ENCODE measurements at regions not wholly inside any gene's neighbourhood (a gene's known extent, or its start where the extent isn't known, plus 50 kb on each side); places are given as distances from the start of the nearest gene placed in this dataset.
A peak's percentile ranks its signal among the peaks of the same experiment; 100 is the strongest.

GRCh38 chr13:48181482-48182145, 51.4 kb upstream of the ITM2B start:
- Mint-ChIP-seq H3K36me3 (peaks cover 4% of the 10 kb centered on the region), H3K4me3 (peak overlapping the region in 1 of 4 donors; percentile 8), H3K9me3 (peaks cover 0 to 4% (median 0%) of the 10 kb centered on the region in 7 donors), H3K27ac (peak overlapping the region in 2 of 3 donors; percentile 2 to 95), H3K27me3 (no peaks in the 10 kb centered on the region), H3K4me1 (peaks cover 24 to 52% (median 39%) of the 10 kb centered on the region in 4 donors)
- Histone ChIP-seq H3K4me1 (ENCODE audit: control insufficient read depth, insufficient read depth, low read length, poor library complexity, severe bottlenecking) (peaks cover 42% of the 10 kb centered on the region), H3K36me3 (ENCODE audit: control insufficient read depth, insufficient read depth, low read length) (no peaks in the 10 kb centered on the region), H3K27me3 (ENCODE audit: control insufficient read depth, insufficient read depth, low read length) (no peaks in the 10 kb centered on the region), H3K27ac (ENCODE audit: insufficient read depth, low read length, poor library complexity, severe bottlenecking) (no peak overlapping the region), H3K4me3 (ENCODE audit: low read depth, low read length) (no peak overlapping the region), H3K9me3 (ENCODE audit: control insufficient read depth in 2 of 2, low read length in 2 of 2) (no peaks in the 10 kb centered on the region)
- DNase-seq (no peak), ATAC-seq (ENCODE audit: low read depth in 2 of 2) (no peak)

DNA sequence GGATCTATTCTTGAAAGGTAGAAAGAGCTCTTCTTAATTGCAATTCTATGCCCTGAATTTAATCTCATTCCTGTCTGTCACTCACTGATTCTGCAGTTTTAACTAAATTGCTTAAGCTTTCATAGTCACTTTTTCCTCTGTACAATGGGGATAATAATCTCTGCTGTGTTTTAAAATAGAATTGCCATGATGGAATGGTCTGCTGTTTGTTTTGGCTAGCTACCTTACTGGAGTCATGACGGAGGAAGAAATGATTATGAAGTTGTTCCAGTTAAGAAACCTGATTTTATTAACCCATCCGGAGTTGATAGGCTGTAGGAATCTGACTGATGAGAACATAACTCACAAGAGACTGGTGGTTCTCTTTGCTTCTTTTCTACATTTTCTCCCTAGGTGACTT, 54.9 kb upstream of the ITM2B start:
- Mint-ChIP-seq H3K27ac (no peak overlapping the region), H3K27me3 (no peaks in the 10 kb centered on the region), H3K4me3 (no peak overlapping the region), H3K36me3 (peaks cover 9% of the 10 kb centered on the region), H3K4me1 (peaks cover 7 to 25% (median 17%) of the 10 kb centered on the region in 4 donors), H3K9me3 (peaks cover 0 to 4% (median 0%) of the 10 kb centered on the region in 7 donors)
- peaks cover 7% of the 10 kb centered on the region for H3K4me1 ChIP-seq (ENCODE audit: control insufficient read depth, insufficient read depth, low read length, poor library complexity, severe bottlenecking)
- no peak overlapping the region for H3K27ac ChIP-seq (ENCODE audit: insufficient read depth, low read length, poor library complexity, severe bottlenecking)
- no peaks in the 10 kb centered on the region for H3K9me3 ChIP-seq (ENCODE audit: control insufficient read depth in 2 of 2, low read length in 2 of 2)
- H3K36me3 ChIP-seq (ENCODE audit: control insufficient read depth, insufficient read depth, low read length), result no peaks in the 10 kb centered on the region
- DNase-seq, result no peak
- no peak overlapping the region for H3K4me3 ChIP-seq (ENCODE audit: low read depth, low read length)
- no peaks in the 10 kb centered on the region for H3K27me3 ChIP-seq (ENCODE audit: control insufficient read depth, insufficient read depth, low read length)
- ATAC-seq (ENCODE audit: low read depth in 2 of 2), result no peak

DNA sequence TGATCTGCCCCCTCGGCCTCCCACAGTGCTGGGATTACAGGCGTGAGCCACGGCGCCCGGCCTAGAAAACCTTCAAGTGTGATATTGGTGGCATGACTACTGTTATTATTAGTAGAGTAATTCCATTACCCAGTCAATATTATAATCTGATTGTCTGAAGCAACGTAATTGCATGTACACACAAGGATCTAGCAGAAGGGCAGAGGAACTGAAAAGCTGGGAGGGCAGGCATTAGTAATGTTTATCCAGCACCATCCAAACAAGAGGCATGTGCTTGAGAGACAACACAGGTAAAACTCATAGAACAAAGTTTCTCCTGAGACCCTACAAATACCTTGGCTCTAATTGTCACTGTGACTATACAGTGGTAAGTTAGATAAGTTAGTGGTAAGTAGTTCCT, 56.2 kb upstream of the ITM2B start:
- no peak overlapping the region for H3K27ac Mint-ChIP-seq
- H3K9me3 ChIP-seq (ENCODE audit: control insufficient read depth in 2 of 2, low read length in 2 of 2), result no peaks in the 10 kb centered on the region

DNA sequence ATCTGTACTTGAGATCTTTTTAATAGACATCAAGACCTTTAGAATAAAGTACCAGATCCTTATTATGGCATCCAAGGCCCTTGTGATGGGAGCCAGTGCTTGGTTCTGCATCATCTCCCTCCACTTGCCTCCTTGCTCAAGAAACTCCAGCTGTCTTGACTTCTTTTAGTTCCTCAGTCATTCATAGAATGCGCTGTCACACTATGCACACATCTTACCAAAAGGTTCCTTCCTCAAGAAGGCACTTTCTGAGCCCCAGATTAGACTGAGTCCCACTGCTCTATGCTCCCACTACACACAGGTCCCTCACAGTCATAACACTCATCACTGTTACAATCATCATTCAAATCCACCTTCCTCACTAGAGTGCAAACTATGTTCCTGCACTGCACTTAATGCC, 57.8 kb upstream of the ITM2B start:
- no peak overlapping the region for H3K27ac Mint-ChIP-seq

More for the DNA sequence above, 56.2 kb upstream of the ITM2B start:
- H3K27ac ChIP-seq (ENCODE audit: insufficient read depth, low read length, poor library complexity, severe bottlenecking), result no peak overlapping the region
- H3K27me3 Mint-ChIP-seq, result no peaks in the 10 kb centered on the region
- H3K27me3 ChIP-seq (ENCODE audit: control insufficient read depth, insufficient read depth, low read length), result no peaks in the 10 kb centered on the region
- ATAC-seq (ENCODE audit: low read depth in 2 of 2), result no peak
- no peaks in the 10 kb centered on the region for H3K9me3 Mint-ChIP-seq
- H3K4me1 ChIP-seq (ENCODE audit: control insufficient read depth, insufficient read depth, low read length, poor library complexity, severe bottlenecking), result no peaks in the 10 kb centered on the region
- H3K36me3 ChIP-seq (ENCODE audit: control insufficient read depth, insufficient read depth, low read length), result no peaks in the 10 kb centered on the region
- H3K36me3 Mint-ChIP-seq, result peaks cover 4% of the 10 kb centered on the region
- no peak overlapping the region for H3K4me3 ChIP-seq (ENCODE audit: low read depth, low read length)
- H3K4me3 Mint-ChIP-seq, result no peak overlapping the region
- no peak for DNase-seq
- H3K4me1 Mint-ChIP-seq, result peaks cover 0 to 13% (median 8%) of the 10 kb centered on the region in 4 donors

GRCh38 chr13:48167866-48168265, 65.1 kb upstream of the ITM2B start:
- peaks cover 6% of the 10 kb centered on the region for H3K27me3 Mint-ChIP-seq
- no peak overlapping the region for H3K4me3 Mint-ChIP-seq
- Histone ChIP-seq H3K4me3 (ENCODE audit: low read depth, low read length) (no peak overlapping the region), H3K36me3 (ENCODE audit: control insufficient read depth, insufficient read depth, low read length) (no peaks in the 10 kb centered on the region), H3K27ac (ENCODE audit: insufficient read depth, low read length, poor library complexity, severe bottlenecking) (no peak overlapping the region), H3K27me3 (ENCODE audit: control insufficient read depth, insufficient read depth, low read length) (no peaks in the 10 kb centered on the region), H3K4me1 (ENCODE audit: control insufficient read depth, insufficient read depth, low read length, poor library complexity, severe bottlenecking) (no peaks in the 10 kb centered on the region), H3K9me3 (ENCODE audit: control insufficient read depth in 2 of 2, low read length in 2 of 2) (no peaks in the 10 kb centered on the region)
- peaks cover 0 to 2% (median 0%) of the 10 kb centered on the region in 7 donors for H3K9me3 Mint-ChIP-seq
- H3K36me3 Mint-ChIP-seq, result no peaks in the 10 kb centered on the region
- ATAC-seq (ENCODE audit: low read depth in 2 of 2) (no peak), DNase-seq (no peak)
- H3K27ac Mint-ChIP-seq, result no peak overlapping the region
- H3K4me1 Mint-ChIP-seq, result peaks cover 0 to 13% (median 6%) of the 10 kb centered on the region in 4 donors

More for the DNA sequence above, 57.8 kb upstream of the ITM2B start:
- peaks cover 4% of the 10 kb centered on the region for H3K36me3 Mint-ChIP-seq
- Histone ChIP-seq H3K9me3 (ENCODE audit: control insufficient read depth in 2 of 2, low read length in 2 of 2) (no peaks in the 10 kb centered on the region), H3K4me1 (ENCODE audit: control insufficient read depth, insufficient read depth, low read length, poor library complexity, severe bottlenecking) (no peaks in the 10 kb centered on the region), H3K4me3 (ENCODE audit: low read depth, low read length) (no peak overlapping the region), H3K27me3 (ENCODE audit: control insufficient read depth, insufficient read depth, low read length) (no peaks in the 10 kb centered on the region), H3K36me3 (ENCODE audit: control insufficient read depth, insufficient read depth, low read length) (no peaks in the 10 kb centered on the region), H3K27ac (ENCODE audit: insufficient read depth, low read length, poor library complexity, severe bottlenecking) (no peak overlapping the region)
- peak overlapping the region in 1 of 4 donors; percentile 35 for H3K4me3 Mint-ChIP-seq
- H3K27me3 Mint-ChIP-seq, result no peaks in the 10 kb centered on the region
- ATAC-seq (ENCODE audit: low read depth in 2 of 2), result no peak
- no peak for DNase-seq
- H3K9me3 Mint-ChIP-seq, result peaks cover 0 to 2% (median 0%) of the 10 kb centered on the region in 7 donors
- peaks cover 0 to 11% (median 3%) of the 10 kb centered on the region in 4 donors for H3K4me1 Mint-ChIP-seq

DNA sequence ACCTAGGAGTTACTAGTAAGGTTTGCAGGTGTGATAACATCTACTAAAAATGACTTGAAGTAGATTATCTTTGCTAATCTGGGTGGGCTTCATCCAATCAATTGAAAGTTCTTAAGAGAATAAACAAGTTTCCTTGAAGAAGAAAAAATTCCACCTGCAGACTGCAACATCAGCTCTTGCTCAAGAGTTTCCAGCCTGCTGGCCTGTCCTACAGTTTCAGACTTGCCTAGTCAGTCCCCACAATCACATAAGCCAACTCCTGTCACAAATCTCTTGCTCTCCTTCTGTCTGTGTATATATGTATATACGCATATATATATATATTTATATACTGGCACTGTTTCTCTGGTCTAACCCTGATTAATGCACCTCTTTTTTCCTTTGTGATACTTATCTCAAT, 67.3 kb upstream of the ITM2B start:
- no peak overlapping the region for H3K27ac Mint-ChIP-seq

GRCh38 chr13:48165063-48165462, 67.9 kb upstream of the ITM2B start:
- no peaks in the 10 kb centered on the region for H3K36me3 ChIP-seq (ENCODE audit: control insufficient read depth, insufficient read depth, low read length)
- Mint-ChIP-seq H3K27me3 (peaks cover 11% of the 10 kb centered on the region), H3K27ac (no peak overlapping the region), H3K9me3 (no peaks in the 10 kb centered on the region), H3K36me3 (peaks cover 4% of the 10 kb centered on the region), H3K4me1 (peaks cover 9 to 37% (median 18%) of the 10 kb centered on the region in 4 donors), H3K4me3 (no peak overlapping the region)
- no peaks in the 10 kb centered on the region for H3K4me1 ChIP-seq (ENCODE audit: control insufficient read depth, insufficient read depth, low read length, poor library complexity, severe bottlenecking)
- DNase-seq (no peak), ATAC-seq (ENCODE audit: low read depth in 2 of 2) (no peak)
- no peak overlapping the region for H3K4me3 ChIP-seq (ENCODE audit: low read depth, low read length)
- no peaks in the 10 kb centered on the region for H3K27me3 ChIP-seq (ENCODE audit: control insufficient read depth, insufficient read depth, low read length)
- H3K27ac ChIP-seq (ENCODE audit: insufficient read depth, low read length, poor library complexity, severe bottlenecking), result no peak overlapping the region
- no peaks in the 10 kb centered on the region for H3K9me3 ChIP-seq (ENCODE audit: control insufficient read depth in 2 of 2, low read length in 2 of 2)

More for the DNA sequence above, 67.3 kb upstream of the ITM2B start:
- Histone ChIP-seq H3K4me1 (ENCODE audit: control insufficient read depth, insufficient read depth, low read length, poor library complexity, severe bottlenecking) (no peaks in the 10 kb centered on the region), H3K27ac (ENCODE audit: insufficient read depth, low read length, poor library complexity, severe bottlenecking) (no peak overlapping the region), H3K9me3 (ENCODE audit: control insufficient read depth in 2 of 2, low read length in 2 of 2) (no peaks in the 10 kb centered on the region), H3K4me3 (ENCODE audit: low read depth, low read length) (no peak overlapping the region), H3K27me3 (ENCODE audit: control insufficient read depth, insufficient read depth, low read length) (no peaks in the 10 kb centered on the region), H3K36me3 (ENCODE audit: control insufficient read depth, insufficient read depth, low read length) (no peaks in the 10 kb centered on the region)
- DNase-seq (no peak), ATAC-seq (ENCODE audit: low read depth in 2 of 2) (no peak)
- H3K9me3 Mint-ChIP-seq, result no peaks in the 10 kb centered on the region
- H3K27me3 Mint-ChIP-seq, result peaks cover 10% of the 10 kb centered on the region
- peaks cover 4 to 30% (median 15%) of the 10 kb centered on the region in 4 donors for H3K4me1 Mint-ChIP-seq
- H3K4me3 Mint-ChIP-seq, result no peak overlapping the region
- peaks cover 4% of the 10 kb centered on the region for H3K36me3 Mint-ChIP-seq

- H3K4me1 Mint-ChIP-seq, result peaks cover 14 to 57% (median 26%) of the 10 kb centered on the region in 4 donors
Observed at GRCh38 chr13:48163061-48163460, 68.2 kb upstream of the MED4 start.

More at GRCh38 chr13:48163061-48163460, 68.2 kb upstream of the MED4 start:
- Histone ChIP-seq H3K9me3 (ENCODE audit: control insufficient read depth in 2 of 2, low read length in 2 of 2) (no peaks in the 10 kb centered on the region), H3K4me1 (ENCODE audit: control insufficient read depth, insufficient read depth, low read length, poor library complexity, severe bottlenecking) (peaks cover 12% of the 10 kb centered on the region), H3K4me3 (ENCODE audit: low read depth, low read length) (no peak overlapping the region), H3K27ac (ENCODE audit: insufficient read depth, low read length, poor library complexity, severe bottlenecking) (no peak overlapping the region), H3K36me3 (ENCODE audit: control insufficient read depth, insufficient read depth, low read length) (no peaks in the 10 kb centered on the region), H3K27me3 (ENCODE audit: control insufficient read depth, insufficient read depth, low read length) (no peaks in the 10 kb centered on the region)
- Mint-ChIP-seq H3K27ac (no peak overlapping the region), H3K9me3 (no peaks in the 10 kb centered on the region), H3K36me3 (peaks cover 4% of the 10 kb centered on the region), H3K27me3 (peaks cover 5% of the 10 kb centered on the region), H3K4me3 (no peak overlapping the region)
- ATAC-seq (ENCODE audit: low read depth in 2 of 2), result no peak
- no peak for DNase-seq
